NB4 (cell line): ENCODE measurements at regions not wholly inside any gene's neighbourhood (a gene's known extent, or its start where the extent isn't known, plus 50 kb on each side); places are given as distances from the start of the nearest gene placed in this dataset.

ENCODE experiments used
- DNase-seq: peaks from one replicate; pipeline ENCODE4 v3.0.0; 2010; ENCODE audit warnings: low read depth
- H3K4me3 ChIP-seq: one replicate; pipeline ENCODE4 v1.5.1; 2011; ENCODE audit warnings: mild to moderate bottlenecking, low read depth, low read length, moderate library complexity
- MYC ChIP-seq: IDR thresholded peaks from 2 replicates; pipeline ENCODE4 v1.6.1; 2011; ENCODE audit warnings: low read depth, low read length
- POLR2A ChIP-seq: IDR thresholded peaks from 2 replicates; pipeline ENCODE4 v1.6.1; 2011; ENCODE audit warnings: mild to moderate bottlenecking; ENCODE audit not compliant: insufficient read length; ENCODE audit errors: extremely low read depth
- TF ChIP-seq, protein P1 (sequence below): IDR thresholded peaks from 2 replicates; pipeline ENCODE4 v1.6.1; 2011; ENCODE audit warnings: low read depth, low read length
- TF ChIP-seq, protein P2 (sequence below): IDR thresholded peaks from one replicate; pipeline ENCODE4 v1.5.1; 2012; ENCODE audit warnings: low read depth, low read length

DNA sequence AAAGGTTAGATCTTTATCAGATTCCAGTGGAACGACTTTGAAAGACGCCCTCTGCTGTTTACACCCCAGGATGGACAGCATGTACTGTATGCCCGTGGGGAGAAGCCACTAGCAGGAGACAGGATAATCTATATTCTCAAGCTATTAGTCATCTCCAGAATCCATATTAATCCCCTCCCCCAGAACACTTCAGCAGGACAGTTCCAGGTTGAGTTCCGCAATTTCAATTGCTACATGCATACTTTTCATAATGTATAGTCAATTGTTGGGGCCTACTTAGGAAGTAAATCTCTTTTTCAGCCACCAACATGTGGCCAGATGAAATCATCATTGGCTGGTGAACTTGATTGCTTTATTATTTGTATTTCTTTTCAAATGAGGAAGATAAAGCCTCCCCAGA lies 313.1 kb upstream of the SMIM30 start:
- TF ChIP-seq, protein P1, sequence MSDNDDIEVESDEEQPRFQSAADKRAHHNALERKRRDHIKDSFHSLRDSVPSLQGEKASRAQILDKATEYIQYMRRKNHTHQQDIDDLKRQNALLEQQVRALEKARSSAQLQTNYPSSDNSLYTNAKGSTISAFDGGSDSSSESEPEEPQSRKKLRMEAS: no peak
- no peak for TF ChIP-seq POLR2A
- TF ChIP-seq MYC: no peak
- TF ChIP-seq, protein P2, sequence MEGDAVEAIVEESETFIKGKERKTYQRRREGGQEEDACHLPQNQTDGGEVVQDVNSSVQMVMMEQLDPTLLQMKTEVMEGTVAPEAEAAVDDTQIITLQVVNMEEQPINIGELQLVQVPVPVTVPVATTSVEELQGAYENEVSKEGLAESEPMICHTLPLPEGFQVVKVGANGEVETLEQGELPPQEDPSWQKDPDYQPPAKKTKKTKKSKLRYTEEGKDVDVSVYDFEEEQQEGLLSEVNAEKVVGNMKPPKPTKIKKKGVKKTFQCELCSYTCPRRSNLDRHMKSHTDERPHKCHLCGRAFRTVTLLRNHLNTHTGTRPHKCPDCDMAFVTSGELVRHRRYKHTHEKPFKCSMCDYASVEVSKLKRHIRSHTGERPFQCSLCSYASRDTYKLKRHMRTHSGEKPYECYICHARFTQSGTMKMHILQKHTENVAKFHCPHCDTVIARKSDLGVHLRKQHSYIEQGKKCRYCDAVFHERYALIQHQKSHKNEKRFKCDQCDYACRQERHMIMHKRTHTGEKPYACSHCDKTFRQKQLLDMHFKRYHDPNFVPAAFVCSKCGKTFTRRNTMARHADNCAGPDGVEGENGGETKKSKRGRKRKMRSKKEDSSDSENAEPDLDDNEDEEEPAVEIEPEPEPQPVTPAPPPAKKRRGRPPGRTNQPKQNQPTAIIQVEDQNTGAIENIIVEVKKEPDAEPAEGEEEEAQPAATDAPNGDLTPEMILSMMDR: no peak
- H3K4me3 ChIP-seq: no peak overlapping the region
- peak; percentile 12 for DNase-seq

DNA sequence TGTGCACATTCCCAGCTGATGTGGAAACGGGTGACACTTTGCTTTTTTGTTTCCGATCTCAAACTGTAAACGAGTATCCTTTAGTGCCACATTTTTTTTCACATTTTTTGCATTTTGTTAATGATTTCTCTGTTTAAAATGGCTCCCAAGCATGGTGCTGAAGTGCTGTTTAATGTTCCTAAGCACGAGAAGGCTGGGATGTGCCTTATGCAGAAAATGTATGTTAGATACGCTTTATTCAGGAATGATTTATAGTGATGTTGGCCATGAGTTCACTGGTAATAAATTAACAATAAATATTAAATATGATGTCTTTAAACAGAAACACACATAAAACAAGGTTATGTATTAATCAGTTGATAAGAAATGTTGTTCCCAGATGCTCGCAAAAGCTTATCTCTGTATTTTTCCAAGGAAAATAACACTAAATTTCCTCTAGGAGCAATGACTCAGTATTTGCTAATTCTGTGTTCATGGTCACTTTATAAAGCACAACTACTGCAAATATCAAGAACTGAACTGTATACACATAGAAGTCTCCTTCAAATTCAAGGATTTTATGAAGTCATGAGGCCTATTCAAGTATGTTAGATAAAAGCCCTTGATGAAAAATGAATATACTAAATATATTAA lies 305.9 kb upstream of the SMIM30 start:
- H3K4me3 ChIP-seq: no peak overlapping the region
- TF ChIP-seq, protein P2: no peak
- TF ChIP-seq MYC (no peak), POLR2A (no peak)
- TF ChIP-seq, protein P1: no peak
- DNase-seq: no peak

DNA sequence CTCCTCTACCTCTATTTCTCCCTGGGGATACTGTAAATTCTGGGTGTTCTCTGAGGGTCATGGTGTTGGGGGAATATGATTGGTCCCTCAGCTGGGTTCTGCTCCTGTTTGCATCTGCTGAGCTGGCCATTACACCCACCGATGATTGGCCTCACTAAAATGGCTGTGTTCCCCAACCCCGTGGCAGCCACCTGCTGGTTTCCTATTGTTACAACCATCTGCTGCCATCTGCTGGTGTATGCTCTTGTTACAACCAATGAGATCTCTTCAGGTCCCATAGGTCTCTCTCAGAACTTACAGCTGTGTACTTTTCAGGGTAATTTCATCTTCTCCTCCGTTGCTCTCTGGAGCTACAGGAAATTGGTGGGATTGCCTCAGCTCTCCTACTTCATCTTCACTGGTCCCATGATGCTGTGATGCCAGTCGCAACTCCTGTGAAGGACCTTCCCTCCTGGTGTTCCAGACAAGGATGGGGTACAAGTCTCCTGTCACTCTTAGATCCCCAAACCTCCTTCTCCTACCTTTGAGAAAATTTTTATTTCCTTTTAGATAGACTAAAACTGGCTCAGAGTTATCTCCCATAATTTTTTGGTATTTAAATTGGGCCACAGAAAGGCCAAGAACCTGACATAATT lies 303.5 kb upstream of the SMIM30 start:
- TF ChIP-seq POLR2A (no peak), MYC (peak; percentile 92)
- TF ChIP-seq, protein P1: peak; percentile 93
- TF ChIP-seq, protein P2: peak; percentile 93
- DNase-seq: peak; percentile 90

DNA sequence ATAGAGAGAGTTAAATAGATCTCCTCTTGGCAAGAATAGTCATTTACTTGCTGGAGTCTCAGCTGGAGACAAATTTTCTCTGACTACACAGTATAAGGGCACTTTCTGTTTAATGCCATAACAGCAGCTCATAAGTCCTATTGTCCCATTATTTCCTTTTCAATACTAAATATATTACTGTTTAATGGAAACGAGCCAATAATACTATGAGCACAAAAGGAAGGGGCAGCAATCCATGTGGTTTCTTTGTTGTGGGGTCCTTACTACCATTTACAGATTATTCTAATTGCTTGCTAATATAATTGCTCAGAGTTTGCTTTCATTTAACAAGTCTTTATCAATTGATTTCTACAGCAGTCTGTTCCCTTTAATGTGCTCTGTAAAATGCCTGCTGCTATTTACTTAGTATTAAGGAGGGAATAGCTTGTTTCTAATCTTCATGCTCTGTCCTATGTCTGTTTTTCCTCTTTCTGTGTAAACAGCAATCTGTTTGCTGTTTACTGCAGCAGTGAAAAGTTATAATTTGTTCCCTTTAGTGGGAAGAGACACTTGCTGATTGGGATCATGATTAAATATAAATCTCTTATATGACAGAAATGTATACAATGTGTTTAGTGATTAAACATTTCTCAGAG lies 296.2 kb upstream of the SMIM30 start:
- H3K4me3 ChIP-seq: no peak overlapping the region
- TF ChIP-seq, protein P2: no peak
- TF ChIP-seq POLR2A (no peak), MYC (no peak)
- TF ChIP-seq, protein P1: no peak
- no peak for DNase-seq

More for the DNA sequence above, 303.5 kb upstream of the SMIM30 start:
- H3K4me3 ChIP-seq: no peak overlapping the region

DNA sequence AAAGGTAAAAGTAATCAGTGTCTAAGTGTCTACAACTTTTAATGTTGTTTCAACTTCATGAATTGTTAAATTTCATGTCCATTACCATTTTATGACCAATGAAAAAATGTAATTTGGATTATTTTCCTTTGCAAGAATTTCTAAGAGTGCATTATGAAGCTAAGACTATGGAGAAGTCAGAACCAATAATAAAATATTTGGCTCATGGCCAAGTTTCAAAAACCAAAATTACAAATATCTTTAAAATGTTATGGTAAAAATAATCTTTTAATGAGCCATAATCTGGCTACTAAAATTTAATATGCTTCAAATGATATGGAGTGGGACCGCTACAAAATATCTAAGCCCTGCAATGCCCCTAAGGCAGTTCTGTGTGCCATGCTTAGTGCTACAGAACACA lies 294.1 kb upstream of the SMIM30 start:
- no peak for DNase-seq
- no peak overlapping the region for H3K4me3 ChIP-seq

More for the DNA sequence above, 294.1 kb upstream of the SMIM30 start:
- TF ChIP-seq, protein P2: no peak
- TF ChIP-seq MYC (no peak), POLR2A (no peak)
- TF ChIP-seq, protein P1: no peak
